Naive thymus-derived CD4-positive, alpha-beta T cell (primary cell): ENCODE measurements at regions not wholly inside any gene's neighbourhood (a gene's known extent, or its start where the extent isn't known, plus 50 kb on each side); places are given as distances from the start of the nearest gene placed in this dataset.

Experiments used
- ATAC-seq: fragments of 150-1000 bp; cut with Tn5 transposase; 2 replicates; pipeline ENCODE4 v1.10.0; 2021; ENCODE audit warnings: mild to moderate bottlenecking, moderate library complexity
- CTCF ChIA-PET: fragments of 350-600 bp; sonication (Branson Sonifier 250); formaldehyde crosslinking; loops from one replicate; lab custom pipeline; 2021; ENCODE audit warnings: antibody characterized with exemption; lab: Charles Lee
- POLR2A ChIA-PET: fragments of 350-600 bp; sonication (Branson Sonifier 250); formaldehyde crosslinking; loops from one replicate; lab custom pipeline; 2021; ENCODE audit warnings: antibody characterized with exemption, inconsistent platforms; lab: Charles Lee
- DNase-seq, 9 donors: peaks; one replicate each; pipeline versions ENCODE4 v3.0.0 to v3.0.0-alpha.2; 2020 to 2022; ENCODE audit warnings: mixed read lengths in 1 of 9
- H3K27ac ChIP-seq: one replicate; pipeline ENCODE4 v1.7.0; 2013; ENCODE audit warnings: mild to moderate bottlenecking, low read depth, low read length, moderate library complexity
- H3K27me3 ChIP-seq, 2 donors: one replicate each; pipeline ENCODE4 v1.7.0; 2013; ENCODE audit warnings: low read length in 2 of 2, mild to moderate bottlenecking in 2 of 2, moderate library complexity in 2 of 2; ENCODE audit not compliant: control insufficient read depth in 2 of 2, insufficient read depth in 2 of 2
- H3K36me3 ChIP-seq, 3 experiments: 1 replicate in 2 of 3; 2 replicates in 1 of 3; pipeline ENCODE4 v1.7.0; 2013; ENCODE audit warnings: low read length in 3 of 3, mild to moderate bottlenecking in 3 of 3, moderate library complexity in 1 of 3; ENCODE audit not compliant: insufficient read depth in 3 of 3, control insufficient read depth in 2 of 3
- H3K4me1 ChIP-seq, 2 donors: one replicate each; pipeline ENCODE4 v1.7.0; 2013; ENCODE audit warnings: low read length in 2 of 2, mild to moderate bottlenecking in 2 of 2, moderate library complexity in 1 of 2; ENCODE audit not compliant: control insufficient read depth in 2 of 2, insufficient read depth in 2 of 2
- H3K4me3 ChIP-seq: 2 replicates; pipeline ENCODE4 v1.7.0; 2013; ENCODE audit warnings: mild to moderate bottlenecking, low read length
- H3K9me3 ChIP-seq, 3 experiments: 1 replicate in 2 of 3; 2 replicates in 1 of 3; pipeline ENCODE4 v1.7.0; 2013; ENCODE audit warnings: low read length in 3 of 3; ENCODE audit not compliant: control insufficient read depth in 2 of 3
- H3K27ac Mint-ChIP-seq, 9 donors: one replicate each; pipeline ENCODE4 v1.8.0; 2020 to 2022; ENCODE audit warnings: mixed read lengths in 9 of 9, mild to moderate bottlenecking in 8 of 9, moderate library complexity in 5 of 9, inconsistent platforms in 2 of 9
- H3K27me3 Mint-ChIP-seq, 5 donors: one replicate each; pipeline ENCODE4 v1.8.0; 2021 to 2022; ENCODE audit warnings: mixed read lengths in 5 of 5, mild to moderate bottlenecking in 1 of 5
- H3K36me3 Mint-ChIP-seq, 5 donors: one replicate each; pipeline ENCODE4 v1.8.0; 2020 to 2022; ENCODE audit warnings: mixed read lengths in 5 of 5, mild to moderate bottlenecking in 3 of 5, inconsistent platforms in 1 of 5
- H3K4me1 Mint-ChIP-seq, 7 donors: one replicate each; pipeline ENCODE4 v1.8.0; 2020 to 2022; ENCODE audit warnings: mixed read lengths in 7 of 7, mild to moderate bottlenecking in 3 of 7, inconsistent platforms in 1 of 7
- H3K4me3 Mint-ChIP-seq, 10 donors: one replicate each; pipeline ENCODE4 v1.8.0; 2020 to 2022; ENCODE audit warnings: mild to moderate bottlenecking in 10 of 10, mixed read lengths in 10 of 10, moderate library complexity in 6 of 10, inconsistent platforms in 2 of 10
- H3K9me3 Mint-ChIP-seq, 11 donors: one replicate each; pipeline ENCODE4 v1.8.0; 2020 to 2022; ENCODE audit warnings: mixed read lengths in 11 of 11, mild to moderate bottlenecking in 4 of 11, inconsistent platforms in 1 of 11, moderate library complexity in 1 of 11
- intact Hi-C, 2 donors: fragments of 100-400 bp; cut with micrococcal nuclease; formaldehyde crosslinking; loops; one replicate each; pipeline ENCODE4 v1.15.1; 2023

DNA sequence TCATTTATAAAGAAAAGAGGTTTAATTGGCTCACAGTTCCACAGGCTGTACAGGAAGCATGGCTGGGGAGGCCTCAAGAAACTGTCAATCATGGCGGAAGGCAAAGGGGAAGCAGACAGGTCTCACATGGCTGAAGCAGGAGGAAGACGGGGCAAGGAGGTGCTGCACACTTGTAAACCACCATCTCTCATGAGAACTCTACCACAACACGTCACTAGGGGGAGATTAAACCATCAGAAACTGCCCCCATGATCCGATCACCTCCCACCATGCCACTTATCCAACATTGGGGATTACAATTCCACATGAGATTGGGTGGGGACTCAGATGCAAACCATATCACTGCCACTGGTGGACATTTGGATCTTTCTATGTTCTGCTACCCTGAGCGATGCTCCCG is 351.4 kb downstream of the NPHP4 start:
- H3K4me1 Mint-ChIP-seq, result peaks cover 0 to 8% (median 0%) of the 10 kb centered on the region in 7 donors
- H3K27me3 ChIP-seq, result no peaks in the 10 kb centered on the region
- H3K4me1 ChIP-seq, result no peaks in the 10 kb centered on the region
- H3K4me3 Mint-ChIP-seq, result no peak overlapping the region
- peaks cover 3 to 65% (median 49%) of the 10 kb centered on the region in 5 donors for H3K27me3 Mint-ChIP-seq
- no peaks in the 10 kb centered on the region for H3K36me3 ChIP-seq
- intact Hi-C loops, result loop anchor here in 1 of 2 donors (2.0 kb wide), 1 partner anchor 106 kb away; no protein-coding TSS in a partner anchor
- ATAC-seq, result no peak
- no peak overlapping the region for H3K27ac Mint-ChIP-seq
- CTCF ChIA-PET, result interaction anchor here (0.6 kb wide), 1 partner anchor 25 kb away, joined by 3 read pairs; no protein-coding TSS in a partner anchor
- DNase-seq, result no peak
- H3K27ac ChIP-seq, result no peak overlapping the region
- POLR2A ChIA-PET, result no interaction called here
- peaks cover 0 to 18% (median 3%) of the 10 kb centered on the region in 11 donors for H3K9me3 Mint-ChIP-seq
- H3K4me3 ChIP-seq, result no peak overlapping the region
- no peaks in the 10 kb centered on the region for H3K9me3 ChIP-seq
- H3K36me3 Mint-ChIP-seq, result peaks cover 0 to 4% (median 0%) of the 10 kb centered on the region in 5 donors

GRCh38 chr1:5639106-5639722 is 353.0 kb downstream of the NPHP4 start:
- H3K9me3 ChIP-seq, result no peaks in the 10 kb centered on the region
- H3K36me3 ChIP-seq, result no peaks in the 10 kb centered on the region
- H3K27me3 ChIP-seq, result no peaks in the 10 kb centered on the region
- H3K27ac Mint-ChIP-seq, result no peak overlapping the region
- intact Hi-C loops, result no loop called here
- H3K36me3 Mint-ChIP-seq, result peaks cover 0 to 4% (median 0%) of the 10 kb centered on the region in 5 donors
- DNase-seq (no peak), ATAC-seq (no peak)
- no peaks in the 10 kb centered on the region for H3K4me1 ChIP-seq
- ChIA-PET POLR2A (no interaction called here), CTCF (no interaction called here)
- H3K27ac ChIP-seq, result no peak overlapping the region
- H3K4me1 Mint-ChIP-seq, result peaks cover 0 to 8% (median 0%) of the 10 kb centered on the region in 7 donors
- peaks cover 3 to 60% (median 49%) of the 10 kb centered on the region in 5 donors for H3K27me3 Mint-ChIP-seq
- no peak overlapping the region for H3K4me3 ChIP-seq
- no peak overlapping the region for H3K4me3 Mint-ChIP-seq
- peaks cover 0 to 10% (median 3%) of the 10 kb centered on the region in 11 donors for H3K9me3 Mint-ChIP-seq

- DNase-seq, result no peak
- H3K4me1 ChIP-seq, result no peaks in the 10 kb centered on the region
- no peaks in the 10 kb centered on the region for H3K27me3 ChIP-seq
- Mint-ChIP-seq H3K27me3 (peaks cover 3 to 57% (median 49%) of the 10 kb centered on the region in 5 donors), H3K27ac (no peak overlapping the region), H3K4me3 (no peak overlapping the region), H3K36me3 (peaks cover 0 to 4% (median 0%) of the 10 kb centered on the region in 5 donors), H3K9me3 (peaks cover 0 to 10% (median 3%) of the 10 kb centered on the region in 11 donors), H3K4me1 (peaks cover 0 to 7% (median 0%) of the 10 kb centered on the region in 7 donors)
- intact Hi-C loops, result no loop called here
- ChIA-PET POLR2A (no interaction called here), CTCF (no interaction called here)
- H3K36me3 ChIP-seq, result no peaks in the 10 kb centered on the region
- H3K4me3 ChIP-seq, result no peak overlapping the region
- no peak for ATAC-seq
- H3K27ac ChIP-seq, result no peak overlapping the region
- H3K9me3 ChIP-seq, result no peaks in the 10 kb centered on the region
These were observed 353.6 kb downstream of the NPHP4 start for GRCh38 chr1:5638582-5638981.

DNA sequence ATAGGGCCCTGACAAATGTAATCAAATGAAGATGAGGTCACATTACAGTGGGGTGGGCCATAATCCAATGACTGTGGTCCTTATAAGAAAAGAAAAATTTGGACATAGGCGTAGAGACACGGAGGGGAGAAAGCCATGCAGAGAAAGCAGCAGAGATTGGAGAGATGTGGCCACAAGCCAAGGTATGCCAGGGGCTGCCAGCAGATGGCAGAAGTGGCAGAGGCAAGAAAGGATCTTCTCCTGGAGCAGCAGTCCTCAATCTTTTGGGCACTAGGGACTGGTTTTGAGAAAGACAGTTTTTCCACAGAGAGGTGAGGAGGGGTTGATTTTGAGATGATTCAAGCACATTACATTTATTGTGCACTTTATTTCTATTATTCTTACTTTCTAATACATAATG is 355.1 kb downstream of the NPHP4 start:
- DNase-seq, result no peak
- Histone ChIP-seq H3K27me3 (no peaks in the 10 kb centered on the region), H3K36me3 (no peaks in the 10 kb centered on the region), H3K9me3 (no peaks in the 10 kb centered on the region), H3K4me3 (no peak overlapping the region), H3K27ac (no peak overlapping the region), H3K4me1 (no peaks in the 10 kb centered on the region)
- H3K27me3 Mint-ChIP-seq, result peaks cover 0 to 57% (median 40%) of the 10 kb centered on the region in 5 donors
- H3K27ac Mint-ChIP-seq, result no peak overlapping the region
- no peak overlapping the region for H3K4me3 Mint-ChIP-seq
- H3K36me3 Mint-ChIP-seq, result peaks cover 0 to 4% (median 0%) of the 10 kb centered on the region in 5 donors
- intact Hi-C loops, result no loop called here
- POLR2A ChIA-PET, result no interaction called here
- CTCF ChIA-PET, result no interaction called here
- peaks cover 0 to 10% (median 3%) of the 10 kb centered on the region in 11 donors for H3K9me3 Mint-ChIP-seq
- no peak for ATAC-seq
- peaks cover 0 to 7% (median 0%) of the 10 kb centered on the region in 7 donors for H3K4me1 Mint-ChIP-seq

DNA sequence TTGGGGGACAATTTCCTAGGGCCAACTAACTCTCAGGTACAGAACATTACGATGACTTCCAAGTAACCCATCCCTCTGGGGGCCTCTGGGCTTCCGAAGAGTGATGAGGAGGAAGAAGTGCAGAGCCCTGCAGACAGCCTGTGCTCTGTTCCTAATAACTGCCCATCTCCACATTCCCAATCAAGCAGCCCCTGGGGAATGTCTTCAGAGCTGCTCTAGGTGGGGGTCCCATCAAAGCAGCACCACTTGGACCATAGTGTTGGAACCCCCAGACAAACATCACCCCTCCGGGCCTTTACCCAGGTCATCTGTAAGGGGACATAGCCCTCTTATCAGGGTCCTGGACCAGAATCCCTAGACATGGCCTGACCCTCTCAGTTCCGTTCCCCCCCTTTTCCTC is 357.3 kb downstream of the NPHP4 start:
- no peak overlapping the region for H3K4me3 ChIP-seq
- no peak for ATAC-seq
- H3K4me1 Mint-ChIP-seq, result peaks cover 0 to 1% (median 0%) of the 10 kb centered on the region in 7 donors
- no peaks in the 10 kb centered on the region for H3K27me3 ChIP-seq
- POLR2A ChIA-PET, result no interaction called here
- intact Hi-C loops, result no loop called here
- peaks cover 0 to 4% (median 0%) of the 10 kb centered on the region in 5 donors for H3K36me3 Mint-ChIP-seq
- no peaks in the 10 kb centered on the region for H3K36me3 ChIP-seq
- H3K27ac ChIP-seq, result no peak overlapping the region
- H3K27me3 Mint-ChIP-seq, result peaks cover 0 to 45% (median 25%) of the 10 kb centered on the region in 5 donors
- H3K27ac Mint-ChIP-seq, result no peak overlapping the region
- H3K4me3 Mint-ChIP-seq, result no peak overlapping the region
- H3K4me1 ChIP-seq, result no peaks in the 10 kb centered on the region
- no peak for DNase-seq
- CTCF ChIA-PET, result no interaction called here
- no peaks in the 10 kb centered on the region for H3K9me3 ChIP-seq
- H3K9me3 Mint-ChIP-seq, result peaks cover 0 to 10% (median 3%) of the 10 kb centered on the region in 11 donors

- ATAC-seq, result no peak
- intact Hi-C loops, result no loop called here
These were observed 359.4 kb downstream of the NPHP4 start for GRCh38 chr1:5632814-5633213.

DNA sequence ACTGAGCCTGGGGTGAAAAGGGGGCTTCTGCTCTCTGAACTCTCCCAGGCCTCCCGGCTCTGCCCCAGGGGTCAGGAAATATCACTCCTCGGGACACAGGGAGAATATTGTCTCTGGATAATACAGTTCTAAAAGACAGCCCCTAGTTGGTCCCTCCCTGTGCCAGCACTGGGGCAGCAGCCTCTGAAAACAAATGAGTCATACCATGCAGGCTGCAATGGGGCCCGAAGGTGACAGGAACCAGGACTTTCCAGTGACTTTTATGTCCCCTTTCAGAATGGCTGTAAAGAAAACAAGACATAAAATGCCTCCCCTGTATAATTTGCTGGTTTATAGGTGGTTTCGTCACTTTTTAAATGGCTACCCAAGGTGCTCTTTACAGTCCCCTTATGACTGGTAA is 360.0 kb downstream of the NPHP4 start:
- ATAC-seq (no peak), DNase-seq (no peak)
- Histone ChIP-seq H3K27me3 (no peaks in the 10 kb centered on the region), H3K27ac (no peak overlapping the region), H3K36me3 (no peaks in the 10 kb centered on the region), H3K4me3 (no peak overlapping the region), H3K4me1 (no peaks in the 10 kb centered on the region), H3K9me3 (no peaks in the 10 kb centered on the region)
- Mint-ChIP-seq H3K36me3 (peaks cover 0 to 4% (median 0%) of the 10 kb centered on the region in 5 donors), H3K4me1 (peaks cover 0 to 1% (median 0%) of the 10 kb centered on the region in 7 donors), H3K9me3 (peaks cover 0 to 9% (median 3%) of the 10 kb centered on the region in 11 donors), H3K27ac (no peak overlapping the region), H3K27me3 (peaks cover 4 to 30% (median 23%) of the 10 kb centered on the region in 5 donors), H3K4me3 (no peak overlapping the region)
- ChIA-PET CTCF (no interaction called here), POLR2A (no interaction called here)
- intact Hi-C loops, result no loop called here

More at GRCh38 chr1:5632814-5633213, 359.4 kb downstream of the NPHP4 start:
- H3K27ac Mint-ChIP-seq, result no peak overlapping the region
- peaks cover 0 to 10% (median 3%) of the 10 kb centered on the region in 11 donors for H3K9me3 Mint-ChIP-seq
- H3K36me3 Mint-ChIP-seq, result peaks cover 0 to 4% (median 0%) of the 10 kb centered on the region in 5 donors
- Histone ChIP-seq H3K27me3 (no peaks in the 10 kb centered on the region), H3K9me3 (no peaks in the 10 kb centered on the region), H3K36me3 (no peaks in the 10 kb centered on the region), H3K27ac (no peak overlapping the region), H3K4me3 (no peak overlapping the region), H3K4me1 (no peaks in the 10 kb centered on the region)
- ChIA-PET POLR2A (no interaction called here), CTCF (no interaction called here)
- H3K27me3 Mint-ChIP-seq, result peaks cover 2 to 33% (median 25%) of the 10 kb centered on the region in 5 donors
- H3K4me3 Mint-ChIP-seq, result no peak overlapping the region
- no peak for DNase-seq
- H3K4me1 Mint-ChIP-seq, result peaks cover 0 to 1% (median 0%) of the 10 kb centered on the region in 7 donors
